T-cell (primary cell): ENCODE measurements at regions not wholly inside any gene's neighbourhood (a gene's known extent, or its start where the extent isn't known, plus 50 kb on each side); places are given as distances from the start of the nearest gene placed in this dataset.

Source experiments
- ATAC-seq, 4 experiments: fragments of 200-7000 bp in 3 of 4; fragments of 150-1000 bp in 1 of 4; cut with Tn5 transposase; replicated peaks in 1 of 4; 1 replicate in 3 of 4; 2 replicates in 1 of 4; pipeline ENCODE4 v1.10.0; 2021; ENCODE audit warnings: moderate library complexity in 3 of 4, mild to moderate bottlenecking in 2 of 4, moderate number of reproducible peaks in 1 of 4
- CTCF ChIA-PET, 2 donors: fragments of 300-600 bp; sonication (Branson Sonifier 250); formaldehyde crosslinking; loops; one replicate each; lab custom pipeline; 2022; ENCODE audit warnings: antibody characterized with exemption in 2 of 2; lab: Charles Lee
- POLR2A ChIA-PET, 2 donors: fragments of 300-600 bp; sonication (Branson Sonifier 250); formaldehyde crosslinking; loops; one replicate each; lab custom pipeline; 2022; ENCODE audit warnings: antibody characterized with exemption in 2 of 2; lab: Charles Lee
- DNase-seq, 35 experiments: peaks; one replicate each; pipeline versions ENCODE4 v3.0.0 to v3.0.0-alpha.2; 2013 to 2023
- H3K27ac ChIP-seq: one replicate; pipeline ENCODE4 v1.5.1; 2013; ENCODE audit warnings: low read length
- H3K27me3 ChIP-seq, 2 experiments: replicated peaks in 1 of 2; 1 replicate in 1 of 2; 2 replicates in 1 of 2; pipeline versions ENCODE4 v1.6.1 to v1.7.0; 2013; ENCODE audit warnings: low read length in 1 of 2, mixed read lengths in 1 of 2; ENCODE audit not compliant: control insufficient read depth in 2 of 2, insufficient read depth in 2 of 2; ENCODE audit errors: extremely low read depth in 1 of 2
- H3K36me3 ChIP-seq, 2 donors: 1 replicate in 1 of 2; 2 replicates in 1 of 2; pipeline versions ENCODE4 v1.6.1 to v1.7.0; 2013; ENCODE audit warnings: low read length in 1 of 2; ENCODE audit not compliant: control insufficient read depth in 2 of 2, insufficient read depth in 1 of 2; ENCODE audit errors: extremely low read depth in 1 of 2
- H3K4me1 ChIP-seq, 2 experiments: 1 replicate in 1 of 2; 2 replicates in 1 of 2; pipeline versions ENCODE4 v1.6.1 to v1.7.0; 2013; ENCODE audit warnings: low read length in 2 of 2, mixed read lengths in 1 of 2; ENCODE audit not compliant: insufficient read depth in 2 of 2, control insufficient read depth in 1 of 2; ENCODE audit errors: extremely low read depth in 1 of 2
- H3K4me3 ChIP-seq, 2 donors: 1 replicate in 1 of 2; 2 replicates in 1 of 2; pipeline versions ENCODE4 v1.5.1 to v1.7.0; 2013; ENCODE audit warnings: mild to moderate bottlenecking in 2 of 2, low read length in 1 of 2, moderate library complexity in 1 of 2; ENCODE audit not compliant: control insufficient read depth in 1 of 2; ENCODE audit errors: extremely low read depth in 1 of 2
- H3K9me3 ChIP-seq: 2 replicates; pipeline ENCODE4 v1.7.0; 2013
- H3K27ac Mint-ChIP-seq, 2 donors: one replicate each; pipeline ENCODE4 v1.8.0; 2020 to 2021; ENCODE audit warnings: mild to moderate bottlenecking in 2 of 2, mixed read lengths in 2 of 2
- H3K27me3 Mint-ChIP-seq, 2 donors: one replicate each; pipeline ENCODE4 v1.8.0; 2021 to 2022; ENCODE audit warnings: mixed read lengths in 2 of 2
- H3K36me3 Mint-ChIP-seq: one replicate; pipeline ENCODE4 v1.8.0; 2021; ENCODE audit warnings: mixed read lengths
- H3K4me1 Mint-ChIP-seq, 3 donors: one replicate each; pipeline ENCODE4 v1.8.0; 2020 to 2022; ENCODE audit warnings: mixed read lengths in 3 of 3, mild to moderate bottlenecking in 1 of 3
- H3K4me3 Mint-ChIP-seq, 3 donors: one replicate each; pipeline ENCODE4 v1.8.0; 2020 to 2022; ENCODE audit warnings: mild to moderate bottlenecking in 3 of 3, mixed read lengths in 3 of 3, moderate library complexity in 3 of 3
- H3K9me3 Mint-ChIP-seq, 3 donors: one replicate each; pipeline ENCODE4 v1.8.0; 2020 to 2022; ENCODE audit warnings: mixed read lengths in 3 of 3
- WGBS: methylation state at CpG from one replicate; pipeline ENCODE4 v1.1.5; 2013; ENCODE audit warnings: missing lambda C conversion rate; ENCODE audit not compliant: insufficient coverage; 5-methylcytosine and 5-hydroxymethylcytosine counted together

DNA sequence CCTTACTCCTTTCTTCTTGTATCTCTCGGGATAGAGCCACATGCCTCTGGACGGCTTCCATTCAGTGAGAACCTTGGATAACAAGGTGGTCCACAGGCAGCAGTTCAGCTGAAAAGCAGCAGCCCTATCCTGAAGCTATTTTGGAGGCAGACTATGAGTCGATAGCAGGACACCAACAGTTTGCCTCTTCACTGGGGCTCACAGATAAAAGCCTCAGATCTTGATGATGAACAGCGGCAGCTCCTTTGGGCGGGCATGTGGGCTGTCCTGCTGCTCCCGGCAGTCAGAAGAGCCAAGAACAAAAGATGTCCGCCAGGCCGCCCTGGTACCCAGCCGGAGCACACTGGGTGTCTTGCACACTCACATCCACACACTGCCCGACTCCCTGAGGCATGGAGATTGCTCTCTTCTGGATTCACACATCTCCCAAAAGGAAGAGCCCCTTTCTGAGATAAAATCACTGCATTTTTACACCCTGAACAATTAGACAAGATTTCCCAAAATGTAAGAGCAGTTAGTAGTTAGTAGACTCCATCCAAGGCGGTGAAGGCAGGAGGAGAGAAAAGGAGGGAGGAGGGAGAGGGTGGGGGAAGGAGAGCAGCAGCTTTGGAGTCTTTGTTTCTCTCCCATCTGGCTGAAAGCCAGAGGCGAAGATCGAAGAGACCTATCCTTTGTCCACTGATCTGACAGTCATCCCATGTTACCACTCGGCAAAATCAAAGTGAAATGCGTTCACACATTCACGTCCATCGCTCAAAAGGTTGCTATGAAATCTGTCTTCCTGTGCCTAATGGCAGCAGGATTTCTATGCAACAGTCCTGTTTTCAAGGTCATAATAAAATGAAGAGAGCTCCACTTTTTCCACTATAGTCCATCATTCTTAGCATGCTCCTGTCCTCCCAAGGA is 90.1 kb upstream of the KLF7 start:
- Mint-ChIP-seq H3K4me1 (peaks cover 0 to 3% (median 0%) of the 10 kb centered on the region in 3 donors), H3K36me3 (no peaks in the 10 kb centered on the region), H3K9me3 (no peaks in the 10 kb centered on the region), H3K4me3 (no peak overlapping the region), H3K27ac (no peak overlapping the region), H3K27me3 (no peaks in the 10 kb centered on the region)
- Histone ChIP-seq H3K4me3 (no peak overlapping the region), H3K27me3 (peaks cover 0 to 3% of the 10 kb centered on the region in 2 experiments), H3K4me1 (no peaks in the 10 kb centered on the region), H3K9me3 (no peaks in the 10 kb centered on the region), H3K36me3 (no peaks in the 10 kb centered on the region), H3K27ac (no peak overlapping the region)
- POLR2A ChIA-PET: no interaction called here
- WGBS: 91% methylated on average over 13 of the region's 17 CpGs
- CTCF ChIA-PET: no interaction called here
- ATAC-seq (no peak), DNase-seq (no peak)

DNA sequence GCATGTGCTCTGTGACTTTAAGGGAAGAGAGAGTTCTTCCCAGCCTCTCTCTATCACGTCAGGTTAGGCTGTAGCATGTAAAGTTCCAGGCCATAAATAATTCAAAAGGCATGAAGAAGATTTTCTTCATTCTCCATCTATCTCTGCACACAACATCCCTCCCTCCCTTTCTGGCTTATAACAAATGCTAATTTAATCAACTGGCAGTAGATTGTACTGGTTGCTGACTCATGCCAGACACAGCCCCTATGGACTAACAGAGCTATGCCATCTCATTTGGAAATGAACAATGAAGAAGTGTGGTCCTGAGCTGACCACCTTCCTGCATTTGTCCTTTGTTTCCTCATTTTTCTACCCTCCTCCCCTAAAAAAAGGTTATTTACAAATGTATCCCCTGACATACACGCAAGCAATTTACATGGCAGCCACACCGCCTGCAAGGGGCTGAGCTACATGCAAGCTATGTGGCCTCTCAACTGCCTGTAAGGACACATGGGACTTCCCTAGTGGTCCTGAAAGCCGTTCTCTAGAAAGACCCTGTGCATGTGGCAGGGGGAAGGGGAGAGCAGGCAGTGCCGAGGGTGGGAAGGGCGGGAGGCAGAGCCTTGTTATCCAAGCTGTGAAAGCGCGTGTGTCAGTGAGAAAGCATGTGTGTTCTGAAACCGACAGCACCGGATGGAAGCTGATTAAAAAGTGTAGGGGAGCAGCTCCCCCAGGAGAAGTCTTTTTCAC is 90.9 kb upstream of the KLF7 start:
- no peaks in the 10 kb centered on the region for H3K9me3 Mint-ChIP-seq
- H3K27me3 Mint-ChIP-seq: no peaks in the 10 kb centered on the region
- POLR2A ChIA-PET: interaction anchor here in 1 of 2 donors (0.6 to 0.7 kb wide), 2 partner anchors 69 to 485 kb away, joined by 3 read pairs; no protein-coding TSS in a partner anchor
- H3K4me1 Mint-ChIP-seq: peaks cover 0 to 3% (median 0%) of the 10 kb centered on the region in 3 donors
- no peaks in the 10 kb centered on the region for H3K4me1 ChIP-seq
- no peak overlapping the region for H3K27ac Mint-ChIP-seq
- no peaks in the 10 kb centered on the region for H3K36me3 Mint-ChIP-seq
- H3K27ac ChIP-seq: no peak overlapping the region
- peaks cover 0 to 3% of the 10 kb centered on the region in 2 experiments for H3K27me3 ChIP-seq
- H3K36me3 ChIP-seq: no peaks in the 10 kb centered on the region
- CTCF ChIA-PET: no interaction called here
- ATAC-seq: no peak
- no peak overlapping the region for H3K4me3 Mint-ChIP-seq
- no peaks in the 10 kb centered on the region for H3K9me3 ChIP-seq
- no peak overlapping the region for H3K4me3 ChIP-seq
- 84% methylated on average over 8 of the region's 10 CpGs for WGBS
- DNase-seq: no peak

DNA sequence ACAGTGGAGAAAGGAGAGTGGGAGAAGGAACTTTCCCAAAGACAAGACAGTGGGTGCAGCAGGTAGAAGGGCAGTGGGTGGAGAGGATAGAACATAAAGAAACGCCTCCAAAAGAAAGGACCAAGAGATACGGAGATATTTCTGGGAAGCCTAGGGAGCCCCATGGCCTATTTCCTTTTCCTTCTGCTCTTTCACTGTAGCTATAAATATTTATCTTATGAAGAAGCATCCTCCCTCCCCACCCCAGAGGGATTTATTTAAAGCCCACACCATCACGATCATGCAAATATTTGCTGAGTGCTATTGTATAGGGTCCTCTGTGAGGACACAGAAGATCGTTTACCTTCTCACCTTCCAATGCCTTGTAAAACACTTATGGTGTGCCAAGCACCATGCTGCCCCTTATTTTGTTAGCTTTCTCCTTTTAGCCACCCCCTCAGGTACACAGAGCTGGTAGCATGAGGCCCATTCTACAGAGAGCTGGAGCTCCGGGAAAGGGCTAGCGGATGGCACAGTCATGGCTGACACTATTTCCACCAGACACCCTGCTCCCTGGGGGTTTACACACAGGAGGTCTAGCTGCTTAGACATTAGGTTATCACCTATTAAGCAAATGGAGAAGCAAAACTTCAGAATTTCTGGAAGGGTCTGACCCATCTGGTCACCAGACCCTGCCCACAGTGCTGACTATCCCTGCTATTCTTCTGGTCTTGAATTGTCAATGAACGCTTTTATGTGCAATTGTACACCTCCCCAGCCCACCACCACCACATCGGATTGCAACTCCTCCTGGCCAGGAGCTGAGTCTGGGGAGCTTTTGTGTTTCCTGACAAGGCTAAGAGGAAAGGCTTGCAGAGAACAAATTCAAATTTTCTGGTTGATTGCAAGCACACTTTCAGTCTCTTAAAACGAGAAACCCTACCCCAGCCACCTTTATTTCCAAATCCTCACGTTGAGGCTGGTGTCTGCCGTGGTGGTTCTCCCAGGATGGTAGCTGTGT is 91.8 kb upstream of the KLF7 start:
- H3K36me3 ChIP-seq: no peaks in the 10 kb centered on the region
- WGBS: 93% methylated on average over 2 of the region's 11 CpGs
- CTCF ChIA-PET: interaction anchor here in 1 of 2 donors (1.3 kb wide), 1 partner anchor 18 kb away, joined by 3 read pairs; no protein-coding TSS in a partner anchor

DNA sequence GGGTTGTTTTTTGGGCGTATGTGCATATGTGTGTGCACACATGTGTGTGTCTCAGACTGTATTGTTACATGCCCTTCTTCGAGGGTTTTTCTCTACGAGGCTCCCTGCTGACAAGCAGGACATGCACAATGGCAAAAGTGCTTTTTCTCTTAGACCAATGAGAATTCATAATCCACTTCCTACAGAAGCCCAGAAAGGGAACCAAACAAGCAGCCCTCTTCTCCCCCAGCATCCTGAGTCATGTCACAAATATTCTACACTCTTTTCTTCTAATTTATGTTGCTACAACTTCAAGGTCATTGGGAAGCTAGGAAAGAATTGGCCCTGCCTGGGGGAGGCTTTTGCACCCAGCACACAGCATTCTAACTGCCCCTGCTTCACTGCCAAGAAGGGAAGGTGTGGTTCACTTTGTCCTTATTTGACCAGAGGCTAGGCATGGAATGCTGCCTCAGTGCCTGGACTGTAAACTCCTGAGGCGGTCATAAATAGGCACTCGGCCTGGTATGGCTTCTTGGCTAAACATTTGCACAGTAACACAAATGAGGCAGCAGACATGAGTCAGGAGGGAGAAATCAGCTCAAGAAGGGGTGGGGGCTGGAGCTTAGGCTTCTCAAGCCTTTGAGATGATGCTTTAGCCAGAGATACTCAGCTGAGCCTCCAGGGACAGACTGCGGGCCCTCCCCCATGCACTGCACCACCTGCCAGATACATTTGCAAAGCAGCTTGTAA is 92.7 kb upstream of the KLF7 start:
- H3K9me3 Mint-ChIP-seq: no peaks in the 10 kb centered on the region
- H3K4me1 Mint-ChIP-seq: peaks cover 0 to 3% (median 0%) of the 10 kb centered on the region in 3 donors
- H3K4me3 ChIP-seq: no peak overlapping the region
- no peaks in the 10 kb centered on the region for H3K36me3 ChIP-seq
- POLR2A ChIA-PET: no interaction called here
- H3K27ac ChIP-seq: no peak overlapping the region
- H3K27me3 Mint-ChIP-seq: no peaks in the 10 kb centered on the region
- H3K36me3 Mint-ChIP-seq: no peaks in the 10 kb centered on the region
- CTCF ChIA-PET: interaction anchor here in 1 of 2 donors (1.3 kb wide), 1 partner anchor 19 kb away, joined by 3 read pairs; no protein-coding TSS in a partner anchor
- DNase-seq: no peak
- no peaks in the 10 kb centered on the region for H3K9me3 ChIP-seq
- H3K4me1 ChIP-seq: no peaks in the 10 kb centered on the region
- 63% methylated on average over 4 of the region's 6 CpGs for WGBS
- ATAC-seq: no peak
- peaks cover 0 to 3% of the 10 kb centered on the region in 2 experiments for H3K27me3 ChIP-seq
- H3K4me3 Mint-ChIP-seq: no peak overlapping the region
- no peak overlapping the region for H3K27ac Mint-ChIP-seq

More for the DNA sequence above, 91.8 kb upstream of the KLF7 start:
- POLR2A ChIA-PET: no interaction called here
- Mint-ChIP-seq H3K4me1 (peaks cover 0 to 3% (median 0%) of the 10 kb centered on the region in 3 donors), H3K4me3 (no peak overlapping the region), H3K9me3 (no peaks in the 10 kb centered on the region), H3K36me3 (no peaks in the 10 kb centered on the region), H3K27me3 (no peaks in the 10 kb centered on the region), H3K27ac (no peak overlapping the region)
- DNase-seq: no peak
- no peaks in the 10 kb centered on the region for H3K9me3 ChIP-seq
- ATAC-seq: no peak
- peaks cover 0 to 3% of the 10 kb centered on the region in 2 experiments for H3K27me3 ChIP-seq
- no peaks in the 10 kb centered on the region for H3K4me1 ChIP-seq
- H3K27ac ChIP-seq: no peak overlapping the region
- H3K4me3 ChIP-seq: no peak overlapping the region

GRCh38 chr2:207260021-207260420 is 94.3 kb upstream of the KLF7 start:
- DNase-seq (no peak), ATAC-seq (no peak)
- CTCF ChIA-PET: no interaction called here
- Mint-ChIP-seq H3K27me3 (no peaks in the 10 kb centered on the region), H3K9me3 (no peaks in the 10 kb centered on the region), H3K4me1 (peaks cover 0 to 1% (median 0%) of the 10 kb centered on the region in 3 donors), H3K27ac (no peak overlapping the region), H3K4me3 (no peak overlapping the region), H3K36me3 (no peaks in the 10 kb centered on the region)
- POLR2A ChIA-PET: no interaction called here
- Histone ChIP-seq H3K27ac (no peak overlapping the region), H3K36me3 (no peaks in the 10 kb centered on the region), H3K27me3 (peaks cover 0 to 3% of the 10 kb centered on the region in 2 experiments), H3K4me3 (no peak overlapping the region), H3K4me1 (no peaks in the 10 kb centered on the region), H3K9me3 (no peaks in the 10 kb centered on the region)
- WGBS: no CpG with 5 or more reads among the region's 2 CpGs
